Upper lobe of right lung (tissue), 1 donor: ENCODE measurements at regions not wholly inside any gene's neighbourhood (a gene's known extent, or its start where the extent isn't known, plus 50 kb on each side); places are given as distances from the start of the nearest gene placed in this dataset.
A peak's percentile ranks its signal among the peaks of the same experiment; 100 is the strongest.

ENCODE experiments used
- ATAC-seq: fragments of 200-7000 bp; cut with Tn5 transposase; one replicate; pipeline ENCODE4 v1.9.1; 2020; ENCODE audit warnings: mild to moderate bottlenecking, moderate library complexity
- DNase-seq: peaks from one replicate; pipeline ENCODE4 v3.0.0-alpha.2; 2020
- H3K27ac ChIP-seq: fragments of 200-600 bp; one replicate; pipeline ENCODE4 v1.8.0; 2022
- H3K27me3 ChIP-seq: fragments of 200-600 bp; one replicate; pipeline ENCODE4 v1.8.0; 2022; ENCODE audit warnings: mild to moderate bottlenecking
- H3K36me3 ChIP-seq: fragments of 200-600 bp; one replicate; pipeline ENCODE4 v1.8.0; 2022
- H3K4me1 ChIP-seq: fragments of 200-600 bp; one replicate; pipeline ENCODE4 v1.8.0; 2022
- H3K4me3 ChIP-seq: fragments of 200-600 bp; one replicate; pipeline ENCODE4 v1.8.0; 2022; ENCODE audit warnings: mild to moderate bottlenecking
- H3K9me3 ChIP-seq: fragments of 200-600 bp; one replicate; pipeline ENCODE4 v1.8.0; 2022
- CTCF ChIP-seq: fragments of 200-600 bp; IDR thresholded peaks from one replicate; pipeline ENCODE4 v1.8.0; 2022; ENCODE audit warnings: antibody characterized with exemption
- intact Hi-C: fragments of 100-400 bp; cut with DNase I; formaldehyde crosslinking; loops from one replicate; pipeline ENCODE4 v1.11.0; 2022
- donor health status: DM: no; HTN: yes; CAD: no; lungs with severe emphysema.

GRCh38 chr9:119052339-119053030 is 316.8 kb downstream of the BRINP1 start:
- Histone ChIP-seq H3K9me3 (no peaks in the 10 kb centered on the region), H3K4me3 (no peak overlapping the region)

GRCh38 chr9:119053070-119053469 is 316.2 kb downstream of the BRINP1 start:
- no peak for TF ChIP-seq CTCF
- Histone ChIP-seq H3K9me3 (no peaks in the 10 kb centered on the region), H3K4me1 (no peaks in the 10 kb centered on the region), H3K36me3 (no peaks in the 10 kb centered on the region), H3K4me3 (no peak overlapping the region), H3K27me3 (no peaks in the 10 kb centered on the region), H3K27ac (no peak overlapping the region)
- intact Hi-C loops, result no loop called here
- ATAC-seq, result peak; percentile 41
- DNase-seq, result no peak

More at GRCh38 chr9:119052339-119053030, 316.8 kb downstream of the BRINP1 start:
- Histone ChIP-seq H3K27me3 (no peaks in the 10 kb centered on the region), H3K27ac (no peak overlapping the region), H3K36me3 (no peaks in the 10 kb centered on the region), H3K4me1 (no peaks in the 10 kb centered on the region)
- no peak for TF ChIP-seq CTCF
- ATAC-seq (no peak), DNase-seq (no peak)
- intact Hi-C loops, result no loop called here

GRCh38 chr9:119060629-119061385 is 308.4 kb downstream of the BRINP1 start:
- no peak for ATAC-seq
- no peak overlapping the region for H3K27ac ChIP-seq
- intact Hi-C loops, result no loop called here

GRCh38 chr9:119071636-119072035 is 297.6 kb downstream of the BRINP1 start:
- H3K9me3 ChIP-seq, result no peaks in the 10 kb centered on the region
- H3K36me3 ChIP-seq, result no peaks in the 10 kb centered on the region
- intact Hi-C loops, result no loop called here
- H3K27me3 ChIP-seq, result no peaks in the 10 kb centered on the region
- ATAC-seq (no peak), DNase-seq (no peak)
- H3K4me1 ChIP-seq, result no peaks in the 10 kb centered on the region
- no peak for TF ChIP-seq CTCF
- no peak overlapping the region for H3K27ac ChIP-seq
- H3K4me3 ChIP-seq, result no peak overlapping the region

More at GRCh38 chr9:119060629-119061385, 308.4 kb downstream of the BRINP1 start:
- no peaks in the 10 kb centered on the region for H3K27me3 ChIP-seq
- H3K4me3 ChIP-seq, result no peak overlapping the region
- no peaks in the 10 kb centered on the region for H3K9me3 ChIP-seq
- TF ChIP-seq CTCF, result no peak
- H3K36me3 ChIP-seq, result no peaks in the 10 kb centered on the region
- DNase-seq, result no peak
- H3K4me1 ChIP-seq, result no peaks in the 10 kb centered on the region

GRCh38 chr9:119074017-119074416 is 295.2 kb downstream of the BRINP1 start:
- no peaks in the 10 kb centered on the region for H3K4me1 ChIP-seq
- no peaks in the 10 kb centered on the region for H3K9me3 ChIP-seq
- no peaks in the 10 kb centered on the region for H3K36me3 ChIP-seq
- no peaks in the 10 kb centered on the region for H3K27me3 ChIP-seq
- intact Hi-C loops, result no loop called here
- TF ChIP-seq CTCF, result no peak
- no peak for DNase-seq
- H3K4me3 ChIP-seq, result no peak overlapping the region
- ATAC-seq, result no peak
- no peak overlapping the region for H3K27ac ChIP-seq
